ENCODE measurements at regions not wholly inside any gene's neighbourhood (a gene's known extent, or its start where the extent isn't known, plus 50 kb on each side); places are given as distances from the start of the nearest gene placed in this dataset.
"Not testable (repeated sequence)": the region's sequence is repeated elsewhere in the genome, so short reads cannot be mapped to it uniquely, and the experiment has no call there.

DNA sequence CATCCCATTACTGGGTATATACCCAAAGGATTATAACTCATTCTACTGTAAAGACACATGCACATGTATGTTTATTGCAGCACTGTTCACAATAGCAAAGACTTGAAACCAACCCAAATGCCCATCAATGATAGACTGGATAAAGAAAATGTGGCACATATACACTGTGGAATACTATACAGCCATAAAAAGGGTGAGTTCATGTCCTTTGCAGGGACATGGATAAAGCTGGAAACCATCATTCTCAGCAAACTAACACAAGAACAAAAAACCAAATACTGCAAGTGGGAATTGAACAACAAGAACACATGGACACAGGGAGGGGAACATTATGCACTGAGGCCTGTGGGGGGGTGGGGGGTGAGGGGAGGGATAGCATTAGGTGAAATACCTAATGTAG lies 1155.9 kb downstream of the UQCRFS1 start:
- H3K27me3 Mint-ChIP-seq; H3K27ac Mint-ChIP-seq; H3K4me1 Mint-ChIP-seq; H3K4me3 Mint-ChIP-seq; H3K36me3 Mint-ChIP-seq; DNase-seq (ENCODE audit: low spot score in 2 of 2); ATAC-seq (ENCODE audit: low read depth): not testable (repeated sequence)
- H3K9me3 Mint-ChIP-seq: peaks cover 14% of the 10 kb centered on the region

DNA sequence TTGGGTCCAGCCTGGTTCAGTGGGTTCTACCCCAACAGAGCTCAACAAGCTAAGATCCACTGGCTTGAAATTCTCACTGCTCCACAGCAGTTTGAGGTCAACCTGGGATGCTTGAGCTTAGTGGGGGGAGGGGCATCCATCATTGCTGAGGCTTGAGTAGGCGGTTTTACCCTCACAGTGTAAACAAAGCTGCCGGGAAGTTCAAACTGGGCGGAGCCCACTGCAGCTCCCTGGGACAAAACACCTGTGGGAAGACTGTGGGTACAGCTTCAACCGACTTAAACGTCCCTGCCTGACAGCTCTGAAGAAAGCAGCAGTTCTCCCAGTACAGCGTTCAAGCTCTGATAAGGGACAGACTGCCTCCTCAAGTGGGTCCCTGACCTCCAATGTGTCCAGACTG lies 1161.9 kb downstream of the UQCRFS1 start:
- Mint-ChIP-seq H3K4me3 (no peak overlapping the region), H3K4me1 (no peaks in the 10 kb centered on the region), H3K9me3 (peaks cover 14% of the 10 kb centered on the region), H3K36me3 (no peaks in the 10 kb centered on the region), H3K27ac (no peak overlapping the region), H3K27me3 (no peaks in the 10 kb centered on the region)
- ATAC-seq (ENCODE audit: low read depth): no peak
- no peak for DNase-seq (ENCODE audit: low spot score in 2 of 2)

DNA sequence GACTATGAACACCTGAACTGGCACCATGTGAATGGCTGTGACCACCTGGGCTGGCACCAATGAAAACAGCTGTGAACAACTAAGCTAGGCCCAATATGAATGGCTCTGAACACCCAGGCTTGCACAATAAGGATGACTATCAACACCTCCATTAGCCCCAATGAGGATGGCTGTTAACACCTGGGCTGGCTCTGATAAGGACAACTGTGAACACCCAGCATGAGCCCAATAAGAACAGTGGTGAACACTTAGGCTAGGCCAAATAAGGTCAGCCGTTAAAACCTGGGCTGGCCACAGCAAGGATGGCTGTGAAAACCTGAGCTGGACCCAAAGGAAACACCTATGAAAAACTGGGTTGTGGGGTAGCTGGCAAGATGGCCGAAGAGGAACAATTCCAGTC lies 1163.1 kb downstream of the UQCRFS1 start:
- Mint-ChIP-seq H3K4me3 (no peak overlapping the region), H3K27me3 (no peaks in the 10 kb centered on the region), H3K27ac (no peak overlapping the region), H3K9me3 (peaks cover 10% of the 10 kb centered on the region), H3K36me3 (no peaks in the 10 kb centered on the region), H3K4me1 (no peaks in the 10 kb centered on the region)
- no peak for ATAC-seq (ENCODE audit: low read depth)
- DNase-seq (ENCODE audit: low spot score in 2 of 2): no peak

GRCh38 chr19:28046932-28047331 lies 1166.0 kb downstream of the UQCRFS1 start:
- ATAC-seq (ENCODE audit: low read depth) (no peak), DNase-seq (ENCODE audit: low spot score in 2 of 2) (no peak)
- Mint-ChIP-seq H3K4me1 (no peaks in the 10 kb centered on the region), H3K27me3 (no peaks in the 10 kb centered on the region), H3K27ac (no peak overlapping the region), H3K36me3 (no peaks in the 10 kb centered on the region), H3K9me3 (peaks cover 1% of the 10 kb centered on the region), H3K4me3 (no peak overlapping the region)

GRCh38 chr19:28045621-28046020 lies 1167.3 kb downstream of the UQCRFS1 start:
- no peaks in the 10 kb centered on the region for H3K27me3 Mint-ChIP-seq

GRCh38 chr19:28044477-28044876 lies 1168.5 kb downstream of the UQCRFS1 start:
- H3K4me1 Mint-ChIP-seq: no peaks in the 10 kb centered on the region
- no peaks in the 10 kb centered on the region for H3K27me3 Mint-ChIP-seq
- H3K9me3 Mint-ChIP-seq: no peaks in the 10 kb centered on the region
- ATAC-seq (ENCODE audit: low read depth): no peak
- H3K36me3 Mint-ChIP-seq: no peaks in the 10 kb centered on the region
- DNase-seq (ENCODE audit: low spot score in 2 of 2): no peak
- no peak overlapping the region for H3K27ac Mint-ChIP-seq
- H3K4me3 Mint-ChIP-seq: no peak overlapping the region

More at GRCh38 chr19:28045621-28046020, 1167.3 kb downstream of the UQCRFS1 start:
- no peak for DNase-seq (ENCODE audit: low spot score in 2 of 2)
- no peaks in the 10 kb centered on the region for H3K9me3 Mint-ChIP-seq
- no peaks in the 10 kb centered on the region for H3K36me3 Mint-ChIP-seq
- no peak for ATAC-seq (ENCODE audit: low read depth)
- no peak overlapping the region for H3K4me3 Mint-ChIP-seq
- H3K4me1 Mint-ChIP-seq: no peaks in the 10 kb centered on the region
- H3K27ac Mint-ChIP-seq: no peak overlapping the region

DNA sequence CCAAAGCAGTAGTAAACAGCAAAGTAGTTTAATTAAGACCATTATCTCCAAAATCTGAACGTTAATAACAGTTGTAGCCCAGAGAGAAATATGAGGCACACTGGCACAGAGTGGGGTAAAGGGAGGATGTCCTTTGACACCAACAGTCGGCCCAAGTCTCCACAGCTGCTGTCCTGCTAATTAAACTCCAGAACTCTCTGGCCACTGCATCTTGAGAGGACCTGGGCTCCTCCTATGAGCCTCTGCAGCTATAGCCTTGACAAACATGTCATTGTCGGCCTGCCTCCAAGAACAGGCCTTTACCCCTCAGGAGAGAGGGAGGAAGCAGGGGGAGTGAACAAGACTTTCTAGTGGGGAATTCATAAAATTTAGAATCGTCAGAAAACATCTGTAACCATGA lies 1170.4 kb downstream of the UQCRFS1 start:
- Mint-ChIP-seq H3K4me3 (no peak overlapping the region), H3K36me3 (no peaks in the 10 kb centered on the region), H3K27ac (no peak overlapping the region), H3K9me3 (no peaks in the 10 kb centered on the region), H3K27me3 (no peaks in the 10 kb centered on the region), H3K4me1 (no peaks in the 10 kb centered on the region)
- ATAC-seq (ENCODE audit: low read depth) (no peak), DNase-seq (ENCODE audit: low spot score in 2 of 2) (no peak)

DNA sequence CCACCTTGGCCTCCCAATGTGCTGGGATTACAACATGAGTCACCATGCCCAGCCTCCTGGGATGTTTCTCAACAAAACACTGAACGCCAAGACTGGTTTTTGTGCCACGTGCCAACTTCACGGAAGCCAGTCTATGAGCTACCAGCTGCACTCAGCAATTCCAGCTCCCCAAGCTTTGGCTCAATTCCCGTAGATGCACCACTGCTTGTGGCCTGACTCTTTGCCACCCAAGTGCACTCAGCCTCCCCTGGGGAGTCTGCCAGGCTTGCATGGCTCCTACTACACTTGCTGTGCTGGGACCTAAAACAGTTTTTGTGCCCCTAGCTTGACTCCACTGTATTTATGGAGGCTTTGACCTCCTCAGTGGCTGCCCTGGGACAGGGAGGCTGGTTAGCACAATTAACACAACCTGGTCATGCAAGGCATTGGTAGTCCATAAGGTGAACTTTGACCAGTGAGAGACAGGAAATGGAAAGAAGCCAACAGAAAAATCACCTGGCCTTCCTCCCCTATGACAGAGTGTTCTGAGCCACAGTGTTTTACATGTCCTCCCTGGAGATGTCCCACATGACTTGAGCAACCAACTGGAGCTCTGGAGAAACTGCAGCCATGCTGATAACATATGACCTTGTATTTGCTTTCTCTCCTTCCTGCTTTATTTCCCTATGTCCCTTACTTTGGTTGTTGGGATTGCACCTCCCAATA lies 1173.1 kb downstream of the UQCRFS1 start:
- Mint-ChIP-seq H3K27me3 (no peaks in the 10 kb centered on the region), H3K36me3 (no peaks in the 10 kb centered on the region), H3K9me3 (peaks cover 3% of the 10 kb centered on the region), H3K4me1 (no peaks in the 10 kb centered on the region), H3K27ac (no peak overlapping the region), H3K4me3 (no peak overlapping the region)
- ATAC-seq (ENCODE audit: low read depth): no peak
- no peak for DNase-seq (ENCODE audit: low spot score in 2 of 2)

DNA sequence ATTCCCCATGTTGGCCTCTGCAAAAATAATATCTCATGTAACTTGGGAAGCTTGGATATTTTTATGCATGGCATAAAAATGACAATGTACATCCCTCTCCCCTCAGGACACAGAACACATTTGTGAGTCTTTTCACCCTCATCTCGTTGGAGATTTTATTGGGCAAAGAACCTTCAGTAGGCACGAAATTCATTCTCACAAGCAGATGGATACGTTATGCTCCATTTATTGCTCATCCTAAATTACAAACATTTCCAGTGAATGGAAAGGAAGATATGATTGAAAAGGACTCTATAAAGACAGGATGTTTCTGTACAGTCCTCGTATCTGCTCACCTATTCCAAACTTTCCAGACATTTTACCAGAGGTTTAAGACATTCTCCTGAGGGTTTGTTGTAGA lies 1175.8 kb downstream of the UQCRFS1 start:
- no peaks in the 10 kb centered on the region for H3K36me3 Mint-ChIP-seq

GRCh38 chr19:28036486-28036885 lies 1176.5 kb downstream of the UQCRFS1 start:
- Mint-ChIP-seq H3K36me3 (no peaks in the 10 kb centered on the region), H3K4me1 (no peaks in the 10 kb centered on the region), H3K9me3 (peaks cover 6% of the 10 kb centered on the region), H3K4me3 (no peak overlapping the region), H3K27ac (no peak overlapping the region), H3K27me3 (no peaks in the 10 kb centered on the region)
- no peak for ATAC-seq (ENCODE audit: low read depth)
- no peak for DNase-seq (ENCODE audit: low spot score in 2 of 2)

More for the DNA sequence above, 1175.8 kb downstream of the UQCRFS1 start:
- H3K4me3 Mint-ChIP-seq: no peak overlapping the region
- no peaks in the 10 kb centered on the region for H3K4me1 Mint-ChIP-seq
- no peak overlapping the region for H3K27ac Mint-ChIP-seq
- H3K9me3 Mint-ChIP-seq: peaks cover 4% of the 10 kb centered on the region
- H3K27me3 Mint-ChIP-seq: no peaks in the 10 kb centered on the region
- no peak for ATAC-seq (ENCODE audit: low read depth)
- DNase-seq (ENCODE audit: low spot score in 2 of 2): no peak

GRCh38 chr19:28034936-28035335 lies 1178.0 kb downstream of the UQCRFS1 start:
- H3K4me1 Mint-ChIP-seq: no peaks in the 10 kb centered on the region
- peaks cover 8% of the 10 kb centered on the region for H3K9me3 Mint-ChIP-seq
- no peaks in the 10 kb centered on the region for H3K36me3 Mint-ChIP-seq
- H3K27me3 Mint-ChIP-seq: no peaks in the 10 kb centered on the region
- no peak for ATAC-seq (ENCODE audit: low read depth)
- no peak for DNase-seq (ENCODE audit: low spot score in 2 of 2)
- H3K27ac Mint-ChIP-seq: no peak overlapping the region
- H3K4me3 Mint-ChIP-seq: no peak overlapping the region

- no peaks in the 10 kb centered on the region for H3K27me3 Mint-ChIP-seq
- ATAC-seq (ENCODE audit: low read depth): no peak
These were observed 1184.0 kb downstream of the UQCRFS1 start for GRCh38 chr19:28028881-28029444.

DNA sequence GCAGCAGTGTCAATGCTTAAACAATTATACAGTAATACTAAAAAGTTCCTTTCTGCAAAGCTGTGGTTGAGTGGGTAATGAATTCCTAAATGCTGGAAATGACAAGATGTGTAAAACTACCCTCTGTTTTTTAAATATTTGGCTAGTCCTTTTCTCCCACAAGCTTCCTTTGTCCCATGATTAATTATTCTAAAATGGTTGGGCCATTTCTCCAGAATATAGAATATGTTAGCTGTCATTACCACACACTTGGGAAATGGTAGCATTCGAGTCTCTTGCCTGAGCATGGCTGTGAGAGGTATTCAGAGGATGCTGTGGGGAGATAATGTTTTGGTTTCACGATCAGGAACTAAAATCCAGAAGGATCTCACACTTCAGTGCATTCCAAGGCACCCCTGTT lies 1185.8 kb downstream of the UQCRFS1 start:
- ATAC-seq (ENCODE audit: low read depth) (no peak), DNase-seq (ENCODE audit: low spot score in 2 of 2) (no peak)
- Mint-ChIP-seq H3K27ac (no peak overlapping the region), H3K9me3 (peaks cover 8% of the 10 kb centered on the region), H3K36me3 (no peaks in the 10 kb centered on the region), H3K4me1 (no peaks in the 10 kb centered on the region), H3K4me3 (no peak overlapping the region), H3K27me3 (no peaks in the 10 kb centered on the region)

More at GRCh38 chr19:28028881-28029444, 1184.0 kb downstream of the UQCRFS1 start:
- Mint-ChIP-seq H3K9me3 (peaks cover 7% of the 10 kb centered on the region), H3K27ac (no peak overlapping the region), H3K36me3 (no peaks in the 10 kb centered on the region), H3K4me3 (no peak overlapping the region), H3K4me1 (no peaks in the 10 kb centered on the region)
- no peak for DNase-seq (ENCODE audit: low spot score in 2 of 2)

DNA sequence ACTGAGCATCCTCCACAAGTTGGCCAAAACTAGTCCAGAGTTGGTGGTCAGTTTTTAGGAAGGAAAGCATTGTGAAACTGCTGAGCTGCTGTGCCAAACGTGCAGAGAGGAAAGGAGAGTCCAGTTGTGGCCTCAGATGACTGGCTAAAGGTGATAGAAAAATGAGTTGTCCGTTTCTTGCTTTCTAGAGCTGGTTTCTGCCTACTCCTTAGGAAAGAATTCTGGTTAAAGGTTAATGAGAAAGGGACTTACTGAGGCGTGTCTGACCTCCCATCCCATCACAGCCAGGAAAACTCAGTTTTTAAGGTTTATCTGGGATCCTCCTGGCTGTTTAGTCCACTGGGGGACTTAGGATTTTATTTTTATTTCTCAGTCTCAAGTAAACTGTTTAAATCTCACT lies 1186.3 kb downstream of the UQCRFS1 start:
- Mint-ChIP-seq H3K9me3 (peaks cover 6% of the 10 kb centered on the region), H3K36me3 (no peaks in the 10 kb centered on the region), H3K4me1 (no peaks in the 10 kb centered on the region), H3K4me3 (no peak overlapping the region), H3K27me3 (no peaks in the 10 kb centered on the region), H3K27ac (no peak overlapping the region)
- DNase-seq (ENCODE audit: low spot score in 2 of 2): no peak
- ATAC-seq (ENCODE audit: low read depth): no peak

DNA sequence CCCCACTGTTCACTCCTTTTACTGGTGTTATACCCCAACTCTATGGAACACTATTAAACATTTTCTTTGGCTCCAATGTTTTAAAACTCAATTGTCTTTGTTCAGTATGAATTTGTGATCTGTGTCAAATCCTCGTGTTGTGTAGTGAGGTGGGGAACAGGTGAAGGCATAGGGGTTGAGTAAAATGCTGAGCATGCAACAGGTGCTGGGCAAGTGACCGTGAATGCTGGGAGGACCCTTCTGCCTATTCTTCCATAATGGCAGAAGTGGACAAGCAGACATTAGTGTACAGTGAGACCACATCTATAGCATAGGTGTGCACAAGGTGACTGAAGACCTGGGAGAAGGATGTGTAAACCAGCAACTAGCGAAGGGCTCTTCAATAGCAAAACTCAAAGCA lies 1188.0 kb downstream of the UQCRFS1 start:
- H3K36me3 Mint-ChIP-seq: no peaks in the 10 kb centered on the region
- no peaks in the 10 kb centered on the region for H3K4me1 Mint-ChIP-seq
- H3K27me3 Mint-ChIP-seq: no peaks in the 10 kb centered on the region
- DNase-seq (ENCODE audit: low spot score in 2 of 2) (no peak), ATAC-seq (ENCODE audit: low read depth) (no peak)
- H3K27ac Mint-ChIP-seq: no peak overlapping the region
- H3K4me3 Mint-ChIP-seq: no peak overlapping the region
- H3K9me3 Mint-ChIP-seq: peaks cover 4% of the 10 kb centered on the region

Data from memory B cell (primary cell).